Tibial artery (tissue), 4 donors: ENCODE measurements at regions not wholly inside any gene's neighbourhood (a gene's known extent, or its start where the extent isn't known, plus 50 kb on each side); places are given as distances from the start of the nearest gene placed in this dataset.

Experiments
- DNase-seq, 2 donors: peaks; one replicate each; pipeline ENCODE4 v3.0.0-alpha.2; 2019
- H3K27ac ChIP-seq, 2 donors: fragments of 200-600 bp; sonication (generic) in 1 of 2; 1 replicate in 1 of 2; 2 replicates in 1 of 2; pipeline ENCODE4 v1.5.1; 2018 to 2019; ENCODE audit warnings: mild to moderate bottlenecking in 1 of 2
- H3K27me3 ChIP-seq, 2 donors: fragments of 200-600 bp; sonication (generic) in 1 of 2; one replicate each; pipeline versions ENCODE4 v1.5.1 to v1.6.0; 2016 to 2019
- H3K36me3 ChIP-seq, 3 donors: fragments of 200-600 bp; sonication (generic) in 2 of 3; one replicate each; pipeline ENCODE4 v1.5.1; 2016 to 2019; ENCODE audit warnings: mild to moderate bottlenecking in 2 of 3
- H3K4me1 ChIP-seq, 4 donors: fragments of 200-600 bp; sonication (generic) in 2 of 4; 1 replicate in 3 of 4; 2 replicates in 1 of 4; pipeline ENCODE4 v1.5.1; 2016 to 2019
- H3K4me3 ChIP-seq, 2 donors: fragments of 200-600 bp; sonication (generic) in 1 of 2; 1 replicate in 1 of 2; 2 replicates in 1 of 2; pipeline ENCODE4 v1.5.1; 2018 to 2019; ENCODE audit warnings: mild to moderate bottlenecking in 2 of 2
- H3K9me3 ChIP-seq, 3 donors: fragments of 200-600 bp; sonication (generic) in 1 of 3; one replicate each; pipeline ENCODE4 v1.5.1; 2016 to 2019
- CTCF ChIP-seq, 2 experiments: fragments of 200-600 bp in 1 of 2; fragments of 450-650 bp in 1 of 2; IDR thresholded peaks; one replicate each; pipeline ENCODE4 v1.5.1; 2017 to 2019; ENCODE audit warnings: antibody characterized with exemption in 2 of 2, mild to moderate bottlenecking in 1 of 2, moderate library complexity in 1 of 2
- intact Hi-C: fragments of 100-400 bp; cut with DNase I; formaldehyde crosslinking; loops from one replicate; pipeline ENCODE4 v1.15.0; 2023; ENCODE audit warnings: low total_unique reads

DNA sequence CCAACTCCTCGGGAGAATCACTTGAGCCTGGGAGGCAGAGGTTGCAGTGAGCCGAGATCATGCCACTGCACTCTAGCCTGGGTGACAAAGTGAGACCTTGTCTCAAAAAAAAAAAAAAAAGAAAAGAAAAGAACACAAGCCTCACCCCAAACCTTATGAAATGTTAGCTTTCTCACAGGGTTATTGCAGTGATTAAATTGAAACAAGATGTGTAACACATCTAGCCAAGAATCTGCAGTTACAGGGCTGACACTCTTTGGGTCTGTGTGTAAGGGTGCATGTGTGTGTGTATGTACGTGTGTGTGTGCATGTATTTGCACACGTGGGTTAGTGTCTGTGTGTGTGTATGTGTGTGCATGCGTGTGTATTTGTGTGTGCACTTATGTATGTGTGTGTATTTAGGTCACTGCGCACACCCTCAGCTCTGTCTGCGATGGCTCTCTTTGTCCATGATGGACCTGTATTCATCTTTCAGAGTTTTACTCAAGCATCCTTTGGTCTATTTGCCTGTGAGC lies 336.3 kb downstream of the UQCRFS1 start:
- intact Hi-C loops = no loop called here
- no peaks in the 10 kb centered on the region for H3K27me3 ChIP-seq
- H3K9me3 ChIP-seq = no peaks in the 10 kb centered on the region
- no peak overlapping the region for H3K27ac ChIP-seq
- no peaks in the 10 kb centered on the region for H3K36me3 ChIP-seq
- H3K4me3 ChIP-seq = no peak overlapping the region
- no peak for DNase-seq
- H3K4me1 ChIP-seq = no peaks in the 10 kb centered on the region
- TF ChIP-seq CTCF (IDR thresholded peaks at IDR 0.05) = no peak

DNA sequence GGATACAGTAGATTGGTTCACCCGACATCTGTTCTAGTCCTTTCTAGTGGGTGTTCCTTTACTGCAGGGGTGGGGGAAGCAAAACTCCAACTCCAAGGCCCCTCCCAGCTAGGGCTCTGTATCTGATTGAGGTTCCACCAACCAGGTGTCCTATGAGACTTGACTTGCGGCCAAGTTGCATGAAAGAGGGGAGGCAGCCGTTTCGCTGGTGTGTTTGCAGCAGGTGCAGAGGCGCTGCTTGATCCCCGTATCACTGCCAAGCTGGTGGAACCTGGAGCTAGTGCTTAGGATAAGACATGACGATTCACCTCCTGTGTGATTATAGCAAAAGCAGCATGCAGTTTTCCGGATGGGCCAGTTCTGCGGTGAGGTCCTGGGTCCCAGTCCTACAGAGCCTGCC lies 338.2 kb downstream of the UQCRFS1 start:
- Histone ChIP-seq H3K4me3 (no peak overlapping the region), H3K27me3 (peaks cover 0 to 5% of the 10 kb centered on the region in 2 donors), H3K4me1 (no peaks in the 10 kb centered on the region), H3K9me3 (no peaks in the 10 kb centered on the region), H3K36me3 (no peaks in the 10 kb centered on the region), H3K27ac (no peak overlapping the region)
- intact Hi-C loops = no loop called here
- no peak for TF ChIP-seq CTCF (IDR thresholded peaks at IDR 0.05)
- DNase-seq = no peak

DNA sequence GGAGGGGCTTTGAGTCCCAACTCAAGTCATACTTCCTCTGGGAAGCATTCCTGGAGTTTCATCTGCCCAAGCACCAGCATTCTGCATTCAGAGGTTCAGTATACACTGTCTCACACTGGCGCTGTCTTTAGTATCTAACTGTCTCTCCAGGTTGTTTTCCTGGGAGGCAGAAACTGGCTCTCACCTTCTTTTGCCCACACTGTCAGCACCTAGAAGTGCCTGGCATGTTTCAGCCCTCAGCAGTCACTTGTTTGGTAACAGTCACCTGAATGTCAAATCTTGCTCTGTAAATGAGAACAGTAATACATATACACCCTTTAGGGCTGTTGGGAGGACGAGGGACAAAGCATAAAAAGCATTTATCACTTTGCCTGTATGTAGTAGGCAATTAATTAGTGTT lies 339.6 kb downstream of the UQCRFS1 start:
- Histone ChIP-seq H3K36me3 (no peaks in the 10 kb centered on the region), H3K4me1 (no peaks in the 10 kb centered on the region), H3K9me3 (no peaks in the 10 kb centered on the region), H3K27ac (no peak overlapping the region), H3K4me3 (no peak overlapping the region), H3K27me3 (peaks cover 0 to 13% of the 10 kb centered on the region in 2 donors)
- intact Hi-C loops = no loop called here
- DNase-seq = no peak
- TF ChIP-seq CTCF (IDR thresholded peaks at IDR 0.05) = no peak

DNA sequence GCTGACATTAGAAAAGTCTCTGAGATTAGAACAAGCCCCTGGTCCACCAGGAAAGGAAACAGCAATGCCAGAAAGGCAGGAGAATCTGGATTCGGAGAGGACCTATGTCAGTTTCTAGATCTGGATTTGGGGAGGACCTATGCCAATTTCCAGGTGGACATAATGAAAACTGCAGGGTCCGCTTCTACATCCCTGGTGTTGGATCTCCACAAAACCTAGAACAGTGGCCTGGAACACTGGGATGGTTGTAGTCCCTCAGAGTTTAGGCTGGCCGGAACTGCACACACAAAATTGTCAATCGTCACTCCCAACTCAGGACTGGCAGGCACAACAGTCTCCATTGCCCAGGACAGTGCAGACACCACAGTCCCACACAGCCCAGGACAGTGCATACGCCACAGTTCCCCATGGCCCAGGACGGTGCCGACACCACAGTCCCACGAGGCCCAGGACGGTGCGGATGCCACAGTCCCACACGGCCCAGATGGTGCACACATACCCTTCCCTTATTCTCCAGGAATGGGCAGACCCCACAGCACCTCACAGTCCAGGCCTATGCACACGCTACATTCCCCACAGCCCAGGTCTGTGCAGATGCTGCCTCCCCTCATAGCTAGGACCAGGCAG lies 341.7 kb downstream of the UQCRFS1 start:
- Histone ChIP-seq H3K27ac (no peak overlapping the region), H3K27me3 (peaks cover 0 to 13% of the 10 kb centered on the region in 2 donors), H3K4me3 (no peak overlapping the region), H3K4me1 (no peaks in the 10 kb centered on the region), H3K9me3 (no peaks in the 10 kb centered on the region), H3K36me3 (no peaks in the 10 kb centered on the region)
- DNase-seq = no peak
- TF ChIP-seq CTCF (IDR thresholded peaks at IDR 0.05) = no peak
- intact Hi-C loops = no loop called here

GRCh38 chr19:28869459-28869858 lies 343.5 kb downstream of the UQCRFS1 start:
- intact Hi-C loops = no loop called here
- H3K4me3 ChIP-seq = no peak overlapping the region
- no peak overlapping the region for H3K27ac ChIP-seq
- H3K36me3 ChIP-seq = no peaks in the 10 kb centered on the region
- TF ChIP-seq CTCF (IDR thresholded peaks at IDR 0.05) = no peak
- DNase-seq = no peak
- no peaks in the 10 kb centered on the region for H3K4me1 ChIP-seq
- no peaks in the 10 kb centered on the region for H3K9me3 ChIP-seq
- H3K27me3 ChIP-seq = peaks cover 0 to 13% of the 10 kb centered on the region in 2 donors
